H1 (cell line): ENCODE measurements at regions not wholly inside any gene's neighbourhood (a gene's known extent, or its start where the extent isn't known, plus 50 kb on each side); places are given as distances from the start of the nearest gene placed in this dataset.

ENCODE experiments used
- CTCF ChIA-PET: fragments of 300-600 bp; sonication (Branson Sonifier 250); formaldehyde crosslinking; loops from one replicate; lab custom pipeline; 2021; ENCODE audit not compliant: partially characterized antibody; lab: Charles Lee
- POLR2A ChIA-PET: fragments of 300-600 bp; sonication (Branson Sonifier 250); formaldehyde crosslinking; loops from one replicate; lab custom pipeline; 2021; ENCODE audit warnings: inconsistent platforms; ENCODE audit not compliant: partially characterized antibody; lab: Charles Lee
- DNase-seq, 2 experiments: peaks; one replicate each; pipeline versions ENCODE4 v3.0.0 to v3.0.0-alpha.2; 2010 to 2022; ENCODE audit warnings: low spot score in 2 of 2, low read depth in 1 of 2, mixed read lengths in 1 of 2
- FAIRE-seq: peaks from 2 replicates; lab custom pipeline; 2011; peaks lifted over from hg19 to GRCh38; lab: Jason Lieb, UNC
- H2AFZ ChIP-seq: 2 replicates; pipeline ENCODE4 v1.8.1; 2012; ENCODE audit warnings: low read length, inconsistent platforms
- H2AK5ac ChIP-seq: 2 replicates; pipeline ENCODE4 v1.6.1; 2013; ENCODE audit warnings: low read depth, low read length
- H2BK120ac ChIP-seq: replicated peaks from 2 replicates; pipeline ENCODE3; 2013; ENCODE audit warnings: low read depth, low read length, inconsistent platforms
- H2BK12ac ChIP-seq: 2 replicates; pipeline ENCODE4 v1.6.1; 2013; ENCODE audit warnings: low read depth, low read length
- H2BK15ac ChIP-seq: 2 replicates; pipeline ENCODE4 v1.6.1; 2013; ENCODE audit warnings: low read length
- H2BK20ac ChIP-seq: 2 replicates; pipeline ENCODE4 v1.6.1; 2013; ENCODE audit warnings: low read length
- H2BK5ac ChIP-seq: 2 replicates; pipeline ENCODE4 v1.6.1; 2013; ENCODE audit warnings: low read depth, low read length
- H3K14ac ChIP-seq: 2 replicates; pipeline ENCODE4 v1.6.1; 2013; ENCODE audit warnings: inconsistent platforms; ENCODE audit not compliant: insufficient read length
- H3K18ac ChIP-seq: 2 replicates; pipeline ENCODE4 v1.6.1; 2013; ENCODE audit warnings: low read length; ENCODE audit errors: extremely low read depth
- H3K23ac ChIP-seq: 2 replicates; pipeline ENCODE4 v1.6.1; 2013; ENCODE audit warnings: inconsistent platforms; ENCODE audit not compliant: insufficient read length
- H3K23me2 ChIP-seq: 2 replicates; pipeline ENCODE4 v1.6.1; 2013; ENCODE audit warnings: low read depth, low read length
- H3K27ac ChIP-seq: 2 replicates; pipeline ENCODE4 v1.6.1; 2011; ENCODE audit warnings: low read depth, low read length, inconsistent platforms
- H3K27me3 ChIP-seq, 4 experiments: replicated peaks in 1 of 4; 1 replicate in 1 of 4; 2 replicates in 3 of 4; pipeline versions ENCODE4 v1.6.1 to v1.8.1; 2011 to 2013; ENCODE audit warnings: low read length in 3 of 4, mild to moderate bottlenecking in 3 of 4, inconsistent platforms in 2 of 4, mixed read lengths in 2 of 4, moderate library complexity in 1 of 4; ENCODE audit not compliant: control insufficient read depth in 3 of 4, insufficient read depth in 3 of 4; ENCODE audit errors: extremely low read depth in 1 of 4
- H3K36me3 ChIP-seq, 4 experiments: 2 replicates each; pipeline versions ENCODE4 v1.6.1 to v1.8.1; 2011 to 2013; ENCODE audit warnings: mild to moderate bottlenecking in 4 of 4, low read length in 3 of 4, moderate library complexity in 2 of 4, control low read depth in 1 of 4, inconsistent platforms in 1 of 4; ENCODE audit not compliant: insufficient read depth in 4 of 4, control insufficient read depth in 2 of 4
- H3K4ac ChIP-seq: replicated peaks from 2 replicates; pipeline ENCODE3; 2013; ENCODE audit warnings: low read length, low read depth, mixed read lengths, inconsistent platforms; ENCODE audit not compliant: insufficient read length
- H3K4me1 ChIP-seq, 4 experiments: replicated peaks in 1 of 4; 1 replicate in 1 of 4; 2 replicates in 3 of 4; pipeline versions ENCODE4 v1.6.1 to v1.8.1; 2011 to 2013; ENCODE audit warnings: low read length in 3 of 4, inconsistent platforms in 2 of 4, mixed read lengths in 1 of 4; ENCODE audit not compliant: insufficient read depth in 4 of 4, control insufficient read depth in 3 of 4
- H3K4me2 ChIP-seq, 2 experiments: 2 replicates each; pipeline versions ENCODE4 v1.6.1 to v1.8.1; 2011 to 2013; ENCODE audit warnings: low read depth in 2 of 2, low read length in 2 of 2, control low read depth in 1 of 2, inconsistent platforms in 1 of 2, mild to moderate bottlenecking in 1 of 2; ENCODE audit not compliant: insufficient read depth in 1 of 2
- H3K4me3 ChIP-seq, 4 experiments: fragments of 200-600, 300-600 bp in 1 of 4; sonication (generic), shearing (Covaris generic), sonication (Bioruptor Twin) in 1 of 4; 2 replicates each; pipeline versions ENCODE4 v1.5.1 to v1.8.1; 2011 to 2016; ENCODE audit warnings: low read length in 4 of 4, low read depth in 3 of 4, control low read depth in 2 of 4, inconsistent platforms in 2 of 4, mild to moderate bottlenecking in 2 of 4, mixed read lengths in 1 of 4, moderate library complexity in 1 of 4; ENCODE audit not compliant: insufficient read depth in 2 of 4; ENCODE audit errors: extremely low read depth in 1 of 4
- H3K56ac ChIP-seq: replicated peaks from 2 replicates; pipeline ENCODE3; 2013; ENCODE audit warnings: low read depth, mild to moderate bottlenecking, mixed read lengths, low read length, inconsistent platforms; ENCODE audit not compliant: insufficient read length
- H3K79me1 ChIP-seq: 2 replicates; pipeline ENCODE4 v1.6.1; 2013; ENCODE audit warnings: low read depth, low read length, control low read depth
- H3K79me2 ChIP-seq, 2 experiments: 2 replicates each; pipeline versions ENCODE4 v1.6.1 to v1.8.1; 2012 to 2013; ENCODE audit warnings: low read length in 2 of 2, mild to moderate bottlenecking in 2 of 2, inconsistent platforms in 1 of 2; ENCODE audit not compliant: insufficient read depth in 2 of 2, control insufficient read depth in 1 of 2
- H3K9ac ChIP-seq, 4 experiments: replicated peaks in 1 of 4; 1 replicate in 1 of 4; 2 replicates in 3 of 4; pipeline versions ENCODE4 v1.6.1 to v1.8.1; 2011 to 2013; ENCODE audit warnings: low read depth in 3 of 4, low read length in 3 of 4, control low read depth in 2 of 4, mild to moderate bottlenecking in 2 of 4, moderate library complexity in 2 of 4, inconsistent platforms in 1 of 4; ENCODE audit errors: extremely low read depth in 1 of 4
- H3K9me3 ChIP-seq, 2 experiments: 2 replicates each; pipeline versions ENCODE4 v1.6.1 to v1.8.1; 2012 to 2013; ENCODE audit warnings: mild to moderate bottlenecking in 2 of 2, moderate library complexity in 2 of 2, control low read depth in 1 of 2, inconsistent platforms in 1 of 2, low read depth in 1 of 2, low read length in 1 of 2, mixed read lengths in 1 of 2; ENCODE audit not compliant: insufficient read depth in 2 of 2
- H4K20me1 ChIP-seq, 2 experiments: replicated peaks in 1 of 2; 2 replicates each; pipeline versions ENCODE3 to v1.8.1; 2011 to 2013; ENCODE audit warnings: inconsistent platforms in 2 of 2, low read length in 2 of 2, mild to moderate bottlenecking in 1 of 2; ENCODE audit not compliant: insufficient read depth in 2 of 2, control insufficient read depth in 1 of 2
- H4K5ac ChIP-seq: 2 replicates; pipeline ENCODE4 v1.6.1; 2013; ENCODE audit warnings: low read length, low read depth, mixed read lengths, inconsistent platforms; ENCODE audit not compliant: insufficient read length
- H4K8ac ChIP-seq: 2 replicates; pipeline ENCODE4 v1.8.0; 2013; ENCODE audit warnings: mild to moderate bottlenecking, moderate library complexity, low read length, inconsistent platforms; ENCODE audit not compliant: insufficient read depth; ENCODE audit errors: extremely low read depth
- H4K91ac ChIP-seq: replicated peaks from 2 replicates; pipeline ENCODE3; 2013; ENCODE audit warnings: low read length, mixed read lengths, inconsistent platforms; ENCODE audit not compliant: insufficient read length
- BACH1 ChIP-seq: IDR thresholded peaks from 2 replicates; pipeline ENCODE4 v1.6.1; 2012; ENCODE audit warnings: low read length, improper control_type of control experiment
- CEBPB ChIP-seq: IDR thresholded peaks from 2 replicates; pipeline ENCODE4 v1.6.1; 2012; ENCODE audit warnings: low read depth, low read length
- CHD2 ChIP-seq: IDR thresholded peaks from 2 replicates; pipeline ENCODE4 v1.6.1; 2012; ENCODE audit warnings: low read length, improper control_type of control experiment
- E2F6 ChIP-seq: IDR thresholded peaks from 2 replicates; pipeline ENCODE4 v1.6.1; 2012; ENCODE audit warnings: inconsistent platforms
- HDAC2 ChIP-seq, 2 experiments: fragments of 300-600 bp in 1 of 2; sonication (generic) in 1 of 2; IDR thresholded peaks; 2 replicates each; pipeline ENCODE4 v1.6.1; 2011 to 2012; ENCODE audit warnings: low read depth in 2 of 2, low read length in 2 of 2, mild to moderate bottlenecking in 2 of 2, moderate library complexity in 2 of 2, borderline replicate concordance in 1 of 2, inconsistent platforms in 1 of 2
- JUND ChIP-seq: IDR thresholded peaks from 2 replicates; pipeline ENCODE4 v1.6.1; 2011; ENCODE audit warnings: mild to moderate bottlenecking, improper control_type of control experiment, low read length
- MAX ChIP-seq: IDR thresholded peaks from 2 replicates; pipeline ENCODE4 v1.6.1; 2012; ENCODE audit warnings: inconsistent platforms
- NANOG ChIP-seq: IDR thresholded peaks from 2 replicates; pipeline ENCODE4 v1.6.1; 2011; ENCODE audit warnings: low read length, low read depth, mild to moderate bottlenecking, inconsistent platforms; ENCODE audit not compliant: insufficient read depth, poor library complexity, severe bottlenecking
- NRF1 ChIP-seq: IDR thresholded peaks from 2 replicates; pipeline ENCODE4 v1.6.1; 2011; ENCODE audit warnings: mild to moderate bottlenecking, low read depth, low read length, improper control_type of control experiment
- SIRT6 ChIP-seq: IDR thresholded peaks from one replicate; pipeline ENCODE4 v1.7.1; 2012; ENCODE audit warnings: low read length, inconsistent platforms
- SRF ChIP-seq: IDR thresholded peaks from 2 replicates; pipeline ENCODE4 v1.6.1; 2011; ENCODE audit warnings: mild to moderate bottlenecking, low read depth, low read length, moderate library complexity
- TAF7 ChIP-seq: optimal IDR thresholded peaks from 2 replicates; pipeline ENCODE3; 2011; ENCODE audit warnings: low read depth, mild to moderate bottlenecking, inconsistent platforms, low read length, moderate library complexity, borderline replicate concordance
- ZNF274 ChIP-seq: IDR thresholded peaks from 2 replicates; pipeline ENCODE4 v1.7.0; 2012; ENCODE audit warnings: low read length, borderline replicate concordance; ENCODE audit errors: extremely low read depth
- WGBS, 2 experiments: shearing (Covaris generic) in 1 of 2; methylation state at CpG; one replicate each; pipeline versions ENCODE4 v1.1.6 to v1.1.7; 2013 to 2015; ENCODE audit warnings: low lambda C conversion rate in 2 of 2, mixed read lengths in 2 of 2, inconsistent platforms in 1 of 2, low coverage in 1 of 2, missing lambda C conversion rate in 1 of 2; ENCODE audit not compliant: insufficient replicate concordance in 2 of 2, insufficient coverage in 1 of 2, insufficient read length in 1 of 2; ENCODE audit errors: extremely low coverage in 1 of 2, missing lambda C conversion rate in 1 of 2; 5-methylcytosine and 5-hydroxymethylcytosine counted together

GRCh38 chr1:244205906-244206305 is 154.8 kb downstream of the ZBTB18 start:
- Histone ChIP-seq H3K14ac (no peak overlapping the region), H2BK12ac (no peak overlapping the region), H4K5ac (no peak overlapping the region), H2BK20ac (no peak overlapping the region), H3K27me3 (0 out of 7 replicates have a peak, but pooled peaks cover 0 to 2% (median 0%) of the 10 kb centered on the region in 4 experiments), H3K56ac (no peak overlapping the region), H3K23ac (no peak overlapping the region), H3K9me3 (no peaks in the 10 kb centered on the region), H3K36me3 (no peaks in the 10 kb centered on the region), H3K4me1 (no peaks in the 10 kb centered on the region; a peak in 1 of 7 replicates), H2BK5ac (no peak overlapping the region), H2BK15ac (no peak overlapping the region), H3K4me2 (no peak overlapping the region), H3K9ac (no peak overlapping the region), H3K79me2 (no peaks in the 10 kb centered on the region), H4K91ac (no peak overlapping the region), H3K79me1 (no peaks in the 10 kb centered on the region), H4K8ac (no peak overlapping the region), H3K23me2 (no peaks in the 10 kb centered on the region; the same call in 1 of the 2 replicates), H2AFZ (no peak overlapping the region), H3K4ac (no peak overlapping the region), H2AK5ac (no peak overlapping the region), H4K20me1 (no peaks in the 10 kb centered on the region), H3K27ac (no peak overlapping the region), H2BK120ac (no peak overlapping the region), H3K18ac (no peak overlapping the region), H3K4me3 (no peak overlapping the region)
- TF ChIP-seq SIRT6 (no peak), TAF7 (no peak), NANOG (no peak), SRF (no peak), NRF1 (no peak), HDAC2 (IDR thresholded peaks at IDR 0.05; ENCODE audit: borderline replicate concordance in 1 of 2, low read depth in 2 of 2, low read length in 2 of 2) (no peak), MAX (no peak), BACH1 (no peak), CHD2 (no peak), JUND (no peak), ZNF274 (no peak), E2F6 (no peak), CEBPB (no peak)
- POLR2A ChIA-PET = no interaction called here
- CTCF ChIA-PET = interaction anchor here (0.6 to 1.6 kb wide), 3 partner anchors 14 to 254 kb away, joined by 3 to 5 read pairs (median 3); no protein-coding TSS in a partner anchor
- WGBS, 2 experiments = 84% methylated on average over 3 of the region's 3 CpGs; no CpG with 5 or more reads in 1 of the 2 experiments
- no peak for FAIRE-seq
- no peak for DNase-seq
